SH-SY5Y (cell line): ENCODE measurements at regions not wholly inside any gene's neighbourhood (a gene's known extent, or its start where the extent isn't known, plus 50 kb on each side); places are given as distances from the start of the nearest gene placed in this dataset.

Experiments
- GATA2 ChIP-seq: IDR thresholded peaks from 2 replicates; pipeline ENCODE4 v1.6.1; 2011; ENCODE audit warnings: mild to moderate bottlenecking, low read depth, low read length
- GATA3 ChIP-seq: IDR thresholded peaks from 2 replicates; pipeline ENCODE4 v1.6.1; 2011; ENCODE audit warnings: low read depth, mild to moderate bottlenecking, low read length, moderate library complexity

GRCh38 chr9:108546215-108546614 lies 309.6 kb downstream of the ACTL7B start:
- TF ChIP-seq GATA3 (no peak), GATA2 (no peak)

GRCh38 chr9:108545436-108545835 lies 310.4 kb downstream of the ACTL7B start:
- no peak for TF ChIP-seq GATA2
- TF ChIP-seq GATA3, result no peak

GRCh38 chr9:108544866-108545265 lies 310.9 kb downstream of the ACTL7B start:
- no peak for TF ChIP-seq GATA2
- TF ChIP-seq GATA3, result no peak

GRCh38 chr9:108543251-108543778 lies 312.5 kb downstream of the ACTL7B start:
- no peak for TF ChIP-seq GATA2
- TF ChIP-seq GATA3, result no peak

- TF ChIP-seq GATA2 (no peak), GATA3 (no peak)
Observed at GRCh38 chr9:108537756-108538155, 318.0 kb downstream of the ACTL7B start.

GRCh38 chr9:108536836-108537601 lies 318.8 kb downstream of the ACTL7B start:
- TF ChIP-seq GATA3 (no peak), GATA2 (no peak)

GRCh38 chr9:108535526-108535925 lies 320.3 kb downstream of the ACTL7B start:
- no peak for TF ChIP-seq GATA2
- no peak for TF ChIP-seq GATA3

- TF ChIP-seq GATA3 (no peak), GATA2 (no peak)
Observed at GRCh38 chr9:108534741-108535140, 321.0 kb downstream of the ACTL7B start.

- no peak for TF ChIP-seq GATA2
- no peak for TF ChIP-seq GATA3
Observed at GRCh38 chr9:108530141-108530540, 325.6 kb downstream of the ACTL7B start.

GRCh38 chr9:108528231-108528630 lies 327.6 kb downstream of the ACTL7B start:
- TF ChIP-seq GATA2, result no peak
- no peak for TF ChIP-seq GATA3

GRCh38 chr9:108526518-108526917 lies 329.3 kb downstream of the ACTL7B start:
- TF ChIP-seq GATA2, result no peak

GRCh38 chr9:108525186-108525585 lies 330.6 kb downstream of the ACTL7B start:
- TF ChIP-seq GATA3 (no peak), GATA2 (no peak)

GRCh38 chr9:108521063-108521590 lies 334.7 kb downstream of the ACTL7B start:
- no peak for TF ChIP-seq GATA3
- TF ChIP-seq GATA2, result no peak

GRCh38 chr9:108519437-108519836 lies 336.3 kb downstream of the ACTL7B start:
- TF ChIP-seq GATA3 (no peak), GATA2 (no peak)
